Fibroblast of the aortic adventitia (primary cell): ENCODE measurements at regions not wholly inside any gene's neighbourhood (a gene's known extent, or its start where the extent isn't known, plus 50 kb on each side); places are given as distances from the start of the nearest gene placed in this dataset.

ENCODE experiments used
- DNase-seq: peaks from one replicate; pipeline ENCODE4 v3.0.0-alpha.2; 2010; ENCODE audit warnings: low read depth
- H3K4me3 ChIP-seq: 2 replicates; pipeline ENCODE4 v1.5.1; 2011; ENCODE audit warnings: low read depth, mild to moderate bottlenecking, control low read depth, low read length, moderate library complexity
- TF ChIP-seq, protein P1 (sequence below): IDR thresholded peaks from 2 replicates; pipeline ENCODE4 v1.5.1; 2011; ENCODE audit warnings: mild to moderate bottlenecking, low read length, control low read depth, inconsistent platforms; ENCODE audit not compliant: insufficient read depth

DNA sequence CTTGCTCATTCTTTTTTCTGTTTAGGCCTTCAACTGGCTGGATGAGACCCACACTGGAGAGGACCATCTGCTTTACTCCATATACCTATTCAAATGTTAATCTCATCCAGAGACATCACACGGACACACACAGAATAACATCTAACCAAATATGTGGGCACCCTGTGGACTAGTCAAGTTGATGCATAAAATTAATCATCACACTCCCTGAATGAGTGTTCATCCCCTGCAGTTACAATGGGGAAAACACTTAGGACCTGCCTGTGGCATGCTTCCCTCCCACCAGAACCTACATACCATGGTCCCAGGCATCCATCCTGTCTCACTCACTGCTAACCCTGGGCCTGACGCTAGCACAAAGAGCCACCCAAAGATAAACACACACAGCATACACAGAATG lies 112.8 kb upstream of the TEX51 start:
- TF ChIP-seq, protein P1, sequence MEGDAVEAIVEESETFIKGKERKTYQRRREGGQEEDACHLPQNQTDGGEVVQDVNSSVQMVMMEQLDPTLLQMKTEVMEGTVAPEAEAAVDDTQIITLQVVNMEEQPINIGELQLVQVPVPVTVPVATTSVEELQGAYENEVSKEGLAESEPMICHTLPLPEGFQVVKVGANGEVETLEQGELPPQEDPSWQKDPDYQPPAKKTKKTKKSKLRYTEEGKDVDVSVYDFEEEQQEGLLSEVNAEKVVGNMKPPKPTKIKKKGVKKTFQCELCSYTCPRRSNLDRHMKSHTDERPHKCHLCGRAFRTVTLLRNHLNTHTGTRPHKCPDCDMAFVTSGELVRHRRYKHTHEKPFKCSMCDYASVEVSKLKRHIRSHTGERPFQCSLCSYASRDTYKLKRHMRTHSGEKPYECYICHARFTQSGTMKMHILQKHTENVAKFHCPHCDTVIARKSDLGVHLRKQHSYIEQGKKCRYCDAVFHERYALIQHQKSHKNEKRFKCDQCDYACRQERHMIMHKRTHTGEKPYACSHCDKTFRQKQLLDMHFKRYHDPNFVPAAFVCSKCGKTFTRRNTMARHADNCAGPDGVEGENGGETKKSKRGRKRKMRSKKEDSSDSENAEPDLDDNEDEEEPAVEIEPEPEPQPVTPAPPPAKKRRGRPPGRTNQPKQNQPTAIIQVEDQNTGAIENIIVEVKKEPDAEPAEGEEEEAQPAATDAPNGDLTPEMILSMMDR = no peak
- no peak for DNase-seq
- H3K4me3 ChIP-seq = no peak overlapping the region

- TF ChIP-seq, protein P1 = no peak
- DNase-seq = no peak
These were observed 111.9 kb upstream of the TEX51 start for GRCh38 chr2:126786765-126787164.

GRCh38 chr2:126787289-126787688 lies 111.4 kb upstream of the TEX51 start:
- TF ChIP-seq, protein P1 = no peak
- no peak for DNase-seq
- H3K4me3 ChIP-seq = no peak overlapping the region

More at GRCh38 chr2:126786765-126787164, 111.9 kb upstream of the TEX51 start:
- no peak overlapping the region for H3K4me3 ChIP-seq

- TF ChIP-seq, protein P1 = no peak
- no peak overlapping the region for H3K4me3 ChIP-seq
- no peak for DNase-seq
These were observed 110.6 kb upstream of the TEX51 start for GRCh38 chr2:126788113-126788512.

GRCh38 chr2:126788652-126789051 lies 110.0 kb upstream of the TEX51 start:
- no peak for DNase-seq
- TF ChIP-seq, protein P1 = no peak
- no peak overlapping the region for H3K4me3 ChIP-seq

GRCh38 chr2:126790987-126791780 lies 107.5 kb upstream of the TEX51 start:
- no peak overlapping the region for H3K4me3 ChIP-seq
- no peak for DNase-seq
- TF ChIP-seq, protein P1 = no peak
